Transverse colon (tissue), 4 donors: ENCODE measurements at regions not wholly inside any gene's neighbourhood (a gene's known extent, or its start where the extent isn't known, plus 50 kb on each side); places are given as distances from the start of the nearest gene placed in this dataset.

ENCODE experiments used
- DNase-seq: peaks from one replicate; pipeline ENCODE4 v3.0.0-alpha.2; 2019
- H3K27ac ChIP-seq, 4 donors: fragments of 200-600 bp; sonication (generic); 2 replicates each; pipeline ENCODE4 v1.5.1; 2016 to 2018; ENCODE audit warnings: inconsistent platforms in 4 of 4
- H3K27me3 ChIP-seq: fragments of 200-600 bp; sonication (generic); 2 replicates; pipeline ENCODE4 v1.5.1; 2017; ENCODE audit warnings: inconsistent platforms
- H3K36me3 ChIP-seq, 4 donors: fragments of 200-600 bp; sonication (generic); 2 replicates each; pipeline ENCODE4 v1.5.1; 2017 to 2019; ENCODE audit warnings: inconsistent platforms in 4 of 4
- H3K4me1 ChIP-seq, 4 donors: fragments of 200-600 bp; sonication (generic); 2 replicates each; pipeline ENCODE4 v1.5.1; 2017 to 2020; ENCODE audit warnings: inconsistent platforms in 4 of 4
- H3K4me3 ChIP-seq, 4 donors: fragments of 200-600 bp; sonication (generic); 1 replicate in 1 of 4; 2 replicates in 3 of 4; pipeline versions ENCODE4 v1.5.1 to v1.6.1; 2017 to 2019; ENCODE audit warnings: inconsistent platforms in 4 of 4
- H3K9me3 ChIP-seq, 2 donors: fragments of 200-600 bp; sonication (generic); 2 replicates each; pipeline ENCODE4 v1.5.1; 2017 to 2019; ENCODE audit warnings: inconsistent platforms in 2 of 2
- CTCF ChIP-seq, 5 experiments: fragments of 200-600 bp in 3 of 5; fragments of 450-650 bp in 2 of 5; sonication (generic) in 3 of 5; IDR thresholded peaks; 1 replicate in 2 of 5; 2 replicates in 3 of 5; pipeline ENCODE4 v1.5.1; 2016 to 2017; ENCODE audit warnings: antibody characterized with exemption in 5 of 5, inconsistent platforms in 3 of 5, mild to moderate bottlenecking in 2 of 5, moderate library complexity in 1 of 5
- EP300 ChIP-seq: sonication (generic); formaldehyde crosslinking; IDR thresholded peaks from one replicate; pipeline ENCODE4 v1.6.1; 2017; ENCODE audit warnings: antibody characterized with exemption, low read depth
- POLR2A ChIP-seq: fragments of 450-650 bp; IDR thresholded peaks from one replicate; pipeline ENCODE4 v1.6.1; 2016; ENCODE audit warnings: antibody characterized with exemption, mild to moderate bottlenecking, moderate library complexity
- POLR2AphosphoS5 ChIP-seq, 3 donors: sonication (generic); formaldehyde crosslinking; IDR thresholded peaks; one replicate each; pipeline ENCODE4 v1.6.1; 2016; ENCODE audit warnings: antibody characterized with exemption in 3 of 3
- WGBS, 2 donors: methylation state at CpG; one replicate each; pipeline ENCODE4 v1.1.5; 2018; ENCODE audit warnings: low coverage in 1 of 2; 5-methylcytosine and 5-hydroxymethylcytosine counted together
- in situ Hi-C, 4 donors: fragments of 200-750 bp; cut with MboI; loops; one replicate each; pipeline versions ENCODE4 v1.15.0 to v1.15.1; 2017; ENCODE audit warnings: low sequenced_read_pairs in 3 of 4, low pct_ligation_motif_present in 1 of 4, low pct_unique_long_range_greater_than_20kb in 1 of 4
- intact Hi-C: fragments of 100-400 bp; cut with DNase I; formaldehyde crosslinking; loops from one replicate; pipeline ENCODE4 v1.15.1; 2023; ENCODE audit warnings: low total_unique reads

- WGBS, 2 donors, result 76 to 89% methylated on average over 1 to 3 of the region's 3 CpGs
- in situ Hi-C loops, result loop anchor here in 1 of 4 donors (25.0 kb wide), 1 partner anchor 117 kb away; the partner anchor contains the start of gene IRS1
- Histone ChIP-seq H3K27ac (no peak overlapping the region), H3K9me3 (no peaks in the 10 kb centered on the region), H3K27me3 (no peaks in the 10 kb centered on the region), H3K4me3 (no peak overlapping the region), H3K4me1 (peaks cover 0 to 7% (median 0%) of the 10 kb centered on the region in 4 donors), H3K36me3 (no peaks in the 10 kb centered on the region)
- TF ChIP-seq POLR2A (no peak), POLR2AphosphoS5 (IDR thresholded peaks at IDR 0.05) (no peak), EP300 (no peak), CTCF (IDR thresholded peaks at IDR 0.05) (no peak)
- no peak for DNase-seq
- intact Hi-C loops, result no loop called here
These were observed 129.7 kb downstream of the IRS1 start for GRCh38 chr2:226669905-226670304.

- TF ChIP-seq POLR2A, result no peak
- TF ChIP-seq CTCF (IDR thresholded peaks at IDR 0.05), result no peak
- no peak for TF ChIP-seq POLR2AphosphoS5 (IDR thresholded peaks at IDR 0.05)
- no peak for TF ChIP-seq EP300
- Histone ChIP-seq H3K36me3 (no peaks in the 10 kb centered on the region), H3K4me1 (peaks cover 0 to 7% (median 0%) of the 10 kb centered on the region in 4 donors), H3K9me3 (no peaks in the 10 kb centered on the region), H3K27me3 (no peaks in the 10 kb centered on the region), H3K4me3 (no peak overlapping the region), H3K27ac (no peak overlapping the region)
- DNase-seq, result no peak
- WGBS, 2 donors, result 87 to 88% methylated on average over 3 to 4 of the region's 4 CpGs
- in situ Hi-C loops, result loop anchor here in 1 of 4 donors (25.0 kb wide), 1 partner anchor 118 kb away; the partner anchor contains the start of gene IRS1
- intact Hi-C loops, result no loop called here
These were observed 130.4 kb downstream of the IRS1 start for GRCh38 chr2:226669249-226669648.

GRCh38 chr2:226667736-226668135 is 131.9 kb downstream of the IRS1 start:
- in situ Hi-C loops (loop anchor here in 1 of 4 donors (25.0 kb wide), 1 partner anchor 120 kb away; the partner anchor contains the start of gene IRS1), intact Hi-C loops (no loop called here)
- no peaks in the 10 kb centered on the region for H3K4me1 ChIP-seq
- H3K9me3 ChIP-seq, result no peaks in the 10 kb centered on the region
- no peak overlapping the region for H3K27ac ChIP-seq
- TF ChIP-seq POLR2AphosphoS5 (IDR thresholded peaks at IDR 0.05) (no peak), CTCF (IDR thresholded peaks at IDR 0.05) (no peak), EP300 (no peak), POLR2A (no peak)
- DNase-seq, result no peak
- H3K27me3 ChIP-seq, result no peaks in the 10 kb centered on the region
- no peaks in the 10 kb centered on the region for H3K36me3 ChIP-seq
- H3K4me3 ChIP-seq, result no peak overlapping the region
- WGBS, 2 donors, result 63 to 83% methylated on average over 3 to 5 of the region's 5 CpGs

DNA sequence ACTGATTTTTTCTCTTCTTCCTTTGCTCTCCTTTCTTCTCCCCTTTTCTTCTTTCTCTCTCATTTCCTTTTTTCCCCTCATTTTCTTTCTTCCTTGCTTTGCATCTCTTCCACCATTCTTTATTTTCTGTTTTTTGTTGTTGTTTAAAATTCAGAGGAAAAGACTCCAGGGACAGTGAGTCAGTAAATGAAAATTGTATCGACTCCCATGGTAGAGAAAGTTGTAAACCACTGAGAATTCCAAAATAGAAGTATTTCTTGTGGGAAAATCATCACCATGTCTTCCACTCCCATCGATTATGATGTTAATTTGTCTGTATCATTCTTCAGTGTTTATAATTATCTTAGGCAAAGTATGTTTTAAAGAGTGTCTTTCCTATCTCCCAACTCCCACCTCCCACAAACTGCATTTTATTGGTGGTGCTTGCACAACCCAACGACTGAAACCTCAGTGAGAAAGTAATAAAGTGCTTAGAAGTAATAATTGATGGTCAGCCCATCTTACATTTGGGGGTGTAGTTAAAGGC is 134.3 kb downstream of the IRS1 start:
- H3K27ac ChIP-seq, result no peak overlapping the region
- 55 to 56% methylated on average over 3 of the region's 3 CpGs for WGBS, 2 donors
- in situ Hi-C loops (loop anchor here in 1 of 4 donors (25.0 kb wide), 1 partner anchor 122 kb away; the partner anchor contains the start of gene IRS1), intact Hi-C loops (no loop called here)
- H3K36me3 ChIP-seq, result no peaks in the 10 kb centered on the region
- H3K27me3 ChIP-seq, result no peaks in the 10 kb centered on the region
- peaks cover 0 to 8% (median 0%) of the 10 kb centered on the region in 4 donors for H3K4me1 ChIP-seq
- TF ChIP-seq POLR2A (no peak), CTCF (IDR thresholded peaks at IDR 0.05) (no peak), EP300 (no peak), POLR2AphosphoS5 (IDR thresholded peaks at IDR 0.05) (no peak)
- no peak overlapping the region for H3K4me3 ChIP-seq
- DNase-seq, result no peak
- no peaks in the 10 kb centered on the region for H3K9me3 ChIP-seq
